SK-N-SH treated with all-trans-retinoic acid at 6 μM for 48 hours (cell line): ENCODE measurements at regions not wholly inside any gene's neighbourhood (a gene's known extent, or its start where the extent isn't known, plus 50 kb on each side); places are given as distances from the start of the nearest gene placed in this dataset.

Experiments
- CSRNP3 ChIP-seq: fragments of 250-450 bp; sonication (Bioruptor Pico); IDR thresholded peaks from 2 replicates; pipeline ENCODE4 v1.5.1; 2021; ENCODE audit warnings: mild to moderate bottlenecking, moderate library complexity
- ESRRG ChIP-seq: fragments of 250-450 bp; sonication (Bioruptor Pico); IDR thresholded peaks from 2 replicates; pipeline ENCODE4 v1.6.1; 2021; ENCODE audit warnings: mild to moderate bottlenecking
- GLIS3 ChIP-seq: fragments of 250-450 bp; sonication (Bioruptor Pico); IDR thresholded peaks from 2 replicates; pipeline ENCODE4 v1.5.0; 2020; ENCODE audit warnings: mild to moderate bottlenecking, moderate library complexity
- ISL1 ChIP-seq: fragments of 250-450 bp; sonication (Bioruptor Pico); IDR thresholded peaks from 2 replicates; pipeline ENCODE4 v2.1.2; 2022; ENCODE audit warnings: mild to moderate bottlenecking, moderate library complexity
- PATZ1 ChIP-seq: fragments of 250-450 bp; sonication (Bioruptor Pico); IDR thresholded peaks from 2 replicates; pipeline ENCODE4 v1.8.0; 2020; ENCODE audit warnings: mild to moderate bottlenecking, moderate library complexity, borderline replicate concordance
- RARB ChIP-seq: fragments of 250-450 bp; sonication (Bioruptor Pico); IDR thresholded peaks from 2 replicates; pipeline ENCODE4 v1.8.0; 2021; ENCODE audit warnings: mild to moderate bottlenecking, moderate library complexity
- ZC3H10 ChIP-seq: fragments of 250-450 bp; sonication (Bioruptor Pico); IDR thresholded peaks from 2 replicates; pipeline ENCODE4 v1.5.1; 2021; ENCODE audit warnings: mild to moderate bottlenecking, moderate library complexity
- ZFP3 ChIP-seq: fragments of 250-450 bp; sonication (Bioruptor Pico); IDR thresholded peaks from 2 replicates; pipeline ENCODE4 v1.5.0; 2020; ENCODE audit warnings: mild to moderate bottlenecking, moderate library complexity
- ZFP30 ChIP-seq: fragments of 450-650 bp; formaldehyde crosslinking; IDR thresholded peaks from 2 replicates; pipeline ENCODE4 v1.5.0; 2022; ENCODE audit warnings: mild to moderate bottlenecking, moderate library complexity
- ZNF565 ChIP-seq: fragments of 450-650 bp; formaldehyde crosslinking; conservative IDR thresholded peaks from 2 replicates; pipeline ENCODE4 v1.5.0; 2020; ENCODE audit warnings: low read depth, mild to moderate bottlenecking, moderate library complexity
- TF ChIP-seq, protein P1 (sequence below): fragments of 250-450 bp; sonication (Bioruptor Pico); IDR thresholded peaks from 2 replicates; pipeline ENCODE4 v1.5.1; 2020; ENCODE audit warnings: low read depth, mild to moderate bottlenecking, moderate library complexity
- TF ChIP-seq, protein P2 (sequence below): fragments of 250-450 bp; sonication (Bioruptor Pico); IDR thresholded peaks from 2 replicates; pipeline ENCODE4 v1.5.0; 2020; ENCODE audit warnings: mild to moderate bottlenecking, moderate library complexity

DNA sequence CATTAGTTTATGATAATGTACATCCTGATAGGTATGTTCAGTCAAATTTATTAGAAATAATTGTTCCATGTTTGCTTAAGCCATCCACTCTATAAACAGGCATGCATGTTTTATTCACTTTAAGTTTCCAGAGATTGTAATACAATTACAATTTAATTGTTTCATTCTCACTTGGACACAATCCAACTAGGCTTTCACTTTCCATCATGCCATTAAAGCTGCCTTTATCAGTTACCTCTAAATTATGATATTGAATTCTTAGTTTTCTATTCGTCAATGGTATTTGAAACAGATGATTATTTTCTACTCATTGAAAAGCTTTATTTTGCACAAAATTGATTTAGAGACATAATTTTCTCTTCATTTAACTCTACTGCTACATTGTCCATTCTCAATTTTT, 1196.3 kb downstream of the RAPGEF2 start:
- TF ChIP-seq RARB (CRISPR knock-in tag): no peak
- no peak for TF ChIP-seq PATZ1 (CRISPR knock-in tag)
- TF ChIP-seq ZFP3 (CRISPR knock-in tag): no peak
- TF ChIP-seq, protein P1, sequence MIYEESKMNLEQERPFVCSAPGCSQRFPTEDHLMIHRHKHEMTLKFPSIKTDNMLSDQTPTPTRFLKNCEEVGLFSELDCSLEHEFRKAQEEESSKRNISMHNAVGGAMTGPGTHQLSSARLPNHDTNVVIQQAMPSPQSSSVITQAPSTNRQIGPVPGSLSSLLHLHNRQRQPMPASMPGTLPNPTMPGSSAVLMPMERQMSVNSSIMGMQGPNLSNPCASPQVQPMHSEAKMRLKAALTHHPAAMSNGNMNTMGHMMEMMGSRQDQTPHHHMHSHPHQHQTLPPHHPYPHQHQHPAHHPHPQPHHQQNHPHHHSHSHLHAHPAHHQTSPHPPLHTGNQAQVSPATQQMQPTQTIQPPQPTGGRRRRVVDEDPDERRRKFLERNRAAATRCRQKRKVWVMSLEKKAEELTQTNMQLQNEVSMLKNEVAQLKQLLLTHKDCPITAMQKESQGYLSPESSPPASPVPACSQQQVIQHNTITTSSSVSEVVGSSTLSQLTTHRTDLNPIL (CRISPR knock-in tag): no peak
- TF ChIP-seq ZNF565: no peak
- no peak for TF ChIP-seq ESRRG (CRISPR knock-in tag)
- peak; percentile 88 for TF ChIP-seq ISL1 (CRISPR knock-in tag)
- TF ChIP-seq, protein P2, sequence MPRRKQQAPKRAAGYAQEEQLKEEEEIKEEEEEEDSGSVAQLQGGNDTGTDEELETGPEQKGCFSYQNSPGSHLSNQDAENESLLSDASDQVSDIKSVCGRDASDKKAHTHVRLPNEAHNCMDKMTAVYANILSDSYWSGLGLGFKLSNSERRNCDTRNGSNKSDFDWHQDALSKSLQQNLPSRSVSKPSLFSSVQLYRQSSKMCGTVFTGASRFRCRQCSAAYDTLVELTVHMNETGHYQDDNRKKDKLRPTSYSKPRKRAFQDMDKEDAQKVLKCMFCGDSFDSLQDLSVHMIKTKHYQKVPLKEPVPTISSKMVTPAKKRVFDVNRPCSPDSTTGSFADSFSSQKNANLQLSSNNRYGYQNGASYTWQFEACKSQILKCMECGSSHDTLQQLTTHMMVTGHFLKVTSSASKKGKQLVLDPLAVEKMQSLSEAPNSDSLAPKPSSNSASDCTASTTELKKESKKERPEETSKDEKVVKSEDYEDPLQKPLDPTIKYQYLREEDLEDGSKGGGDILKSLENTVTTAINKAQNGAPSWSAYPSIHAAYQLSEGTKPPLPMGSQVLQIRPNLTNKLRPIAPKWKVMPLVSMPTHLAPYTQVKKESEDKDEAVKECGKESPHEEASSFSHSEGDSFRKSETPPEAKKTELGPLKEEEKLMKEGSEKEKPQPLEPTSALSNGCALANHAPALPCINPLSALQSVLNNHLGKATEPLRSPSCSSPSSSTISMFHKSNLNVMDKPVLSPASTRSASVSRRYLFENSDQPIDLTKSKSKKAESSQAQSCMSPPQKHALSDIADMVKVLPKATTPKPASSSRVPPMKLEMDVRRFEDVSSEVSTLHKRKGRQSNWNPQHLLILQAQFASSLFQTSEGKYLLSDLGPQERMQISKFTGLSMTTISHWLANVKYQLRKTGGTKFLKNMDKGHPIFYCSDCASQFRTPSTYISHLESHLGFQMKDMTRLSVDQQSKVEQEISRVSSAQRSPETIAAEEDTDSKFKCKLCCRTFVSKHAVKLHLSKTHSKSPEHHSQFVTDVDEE (CRISPR knock-in tag): peak; percentile 34; the same call in 1 of the 2 replicates
- TF ChIP-seq GLIS3 (CRISPR knock-in tag): no peak
- no peak for TF ChIP-seq CSRNP3 (CRISPR knock-in tag)
- no peak for TF ChIP-seq ZC3H10
- TF ChIP-seq ZFP30 (CRISPR knock-in tag): no peak
